Neural crest cell (in vitro differentiated cells): ENCODE measurements at regions not wholly inside any gene's neighbourhood (a gene's known extent, or its start where the extent isn't known, plus 50 kb on each side); places are given as distances from the start of the nearest gene placed in this dataset.
"Not testable (repeated sequence)": the region's sequence is repeated elsewhere in the genome, so short reads cannot be mapped to it uniquely, and the experiment has no call there.

Experiments used
- DNase-seq: peaks from one replicate; pipeline ENCODE4 v3.0.0; 2021; ENCODE audit warnings: low read depth, mixed read lengths, low spot score
- H3K27ac Mint-ChIP-seq: one replicate; pipeline ENCODE4 v1.8.0; 2021; ENCODE audit warnings: mild to moderate bottlenecking, mixed read lengths; ENCODE audit not compliant: unreplicated experiment
- H3K27me3 Mint-ChIP-seq: 2 replicates; pipeline ENCODE4 v1.8.0; 2021; ENCODE audit warnings: low read depth, mild to moderate bottlenecking, mixed read lengths
- H3K36me3 Mint-ChIP-seq: 2 replicates; pipeline ENCODE4 v1.8.0; 2021; ENCODE audit warnings: low read depth, mild to moderate bottlenecking, mixed read lengths
- H3K4me1 Mint-ChIP-seq: 2 replicates; pipeline ENCODE4 v1.8.0; 2021; ENCODE audit warnings: mixed read lengths
- H3K4me3 Mint-ChIP-seq: one replicate; pipeline ENCODE4 v1.8.0; 2021; ENCODE audit warnings: mild to moderate bottlenecking, mixed read lengths
- H3K9me3 Mint-ChIP-seq: 2 replicates; pipeline ENCODE4 v1.8.0; 2021; ENCODE audit warnings: mixed read lengths
- CTCF ChIP-seq: fragments of 200-600 bp; sonication (generic); conservative IDR thresholded peaks from 2 replicates; pipeline ENCODE4 v1.5.0; 2021; ENCODE audit warnings: antibody characterized with exemption, mild to moderate bottlenecking

- no peak for DNase-seq
- no peaks in the 10 kb centered on the region for H3K27me3 Mint-ChIP-seq
- H3K9me3 Mint-ChIP-seq: peaks cover 21% of the 10 kb centered on the region
- no peaks in the 10 kb centered on the region for H3K4me1 Mint-ChIP-seq
- peaks cover 5% of the 10 kb centered on the region for H3K36me3 Mint-ChIP-seq
- H3K27ac Mint-ChIP-seq: no peak overlapping the region
- no peak overlapping the region for H3K4me3 Mint-ChIP-seq
- TF ChIP-seq CTCF: peak; percentile 31
These were observed 438.4 kb upstream of the ADGRB3 start for GRCh38 chr6:68196645-68197044.

GRCh38 chr6:68195753-68196152 is 439.3 kb upstream of the ADGRB3 start:
- H3K9me3 Mint-ChIP-seq: peaks cover 19% of the 10 kb centered on the region

DNA sequence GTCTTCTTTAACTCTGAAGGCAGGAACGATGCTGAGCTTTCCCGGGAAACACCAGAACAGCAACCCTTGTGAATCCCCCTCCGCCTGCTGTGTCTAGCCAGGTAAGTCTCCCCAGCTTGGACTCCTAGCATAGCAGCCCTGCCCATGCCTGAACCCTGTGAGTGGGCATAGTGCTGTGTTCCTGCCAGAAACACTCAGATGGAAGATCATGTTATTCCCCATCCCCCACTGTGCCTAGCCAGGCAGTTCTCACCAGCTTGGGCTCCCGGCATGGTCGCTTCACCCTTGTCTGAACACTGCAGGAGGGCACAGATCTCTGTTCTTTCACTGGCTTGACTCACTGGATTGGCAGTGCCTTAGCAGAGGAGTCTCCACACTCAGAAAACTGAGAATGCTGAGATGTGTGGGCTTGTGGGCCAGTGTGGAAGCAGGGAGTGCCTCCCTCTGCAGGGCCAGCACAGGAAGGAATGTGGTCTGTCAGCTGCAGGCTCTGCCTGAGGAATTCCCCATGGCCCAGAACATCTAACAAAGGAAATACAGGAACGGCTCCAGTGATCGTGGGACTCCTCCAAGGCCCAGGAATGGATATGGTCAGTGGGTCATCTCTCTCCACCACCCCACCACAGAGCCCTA is 440.1 kb upstream of the ADGRB3 start:
- DNase-seq: no peak
- Mint-ChIP-seq H3K9me3 (peaks cover 18% of the 10 kb centered on the region), H3K27me3 (no peaks in the 10 kb centered on the region), H3K27ac (no peak overlapping the region), H3K4me1 (no peaks in the 10 kb centered on the region), H3K4me3 (no peak overlapping the region), H3K36me3 (peaks cover 5% of the 10 kb centered on the region)
- no peak for TF ChIP-seq CTCF

More at GRCh38 chr6:68195753-68196152, 439.3 kb upstream of the ADGRB3 start:
- H3K36me3 Mint-ChIP-seq, H3K4me3 Mint-ChIP-seq, H3K4me1 Mint-ChIP-seq, H3K27me3 Mint-ChIP-seq, H3K27ac Mint-ChIP-seq, DNase-seq: not testable (repeated sequence)

- no peak overlapping the region for H3K27ac Mint-ChIP-seq
- peaks cover 5% of the 10 kb centered on the region for H3K36me3 Mint-ChIP-seq
- H3K9me3 Mint-ChIP-seq: peaks cover 7% of the 10 kb centered on the region
- no peaks in the 10 kb centered on the region for H3K27me3 Mint-ChIP-seq
- no peak for TF ChIP-seq CTCF
- no peaks in the 10 kb centered on the region for H3K4me1 Mint-ChIP-seq
- no peak for DNase-seq
- H3K4me3 Mint-ChIP-seq: no peak overlapping the region
These were observed 442.1 kb upstream of the ADGRB3 start for GRCh38 chr6:68192988-68193387.

DNA sequence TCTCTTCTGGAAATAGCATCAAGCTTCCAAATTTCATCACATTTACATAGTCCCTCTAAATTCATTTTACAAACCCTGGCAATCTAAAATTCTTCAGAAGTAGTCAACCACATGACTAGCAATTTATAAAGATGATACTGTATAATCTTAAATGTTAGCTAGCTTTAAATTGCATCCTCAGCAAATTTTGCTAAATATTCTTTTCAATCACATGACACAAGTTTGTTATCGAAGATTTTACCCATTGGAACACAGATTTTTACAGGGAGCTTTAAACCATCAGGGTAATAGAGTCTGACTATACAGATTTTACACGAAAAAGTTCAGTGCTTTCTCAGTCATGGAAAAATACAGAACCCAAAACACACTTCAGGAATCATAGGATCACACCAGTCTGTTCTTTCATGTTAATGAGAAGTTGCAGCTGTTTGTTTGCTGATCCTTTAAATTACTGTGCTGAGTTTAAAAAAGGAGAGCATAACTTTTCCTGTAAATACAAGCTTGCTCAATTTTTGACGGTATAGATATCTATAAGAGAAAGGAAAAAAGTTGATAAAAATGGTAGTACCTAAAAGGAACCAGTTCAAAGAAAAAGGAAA is 445.8 kb upstream of the ADGRB3 start:
- DNase-seq: no peak
- no peaks in the 10 kb centered on the region for H3K4me1 Mint-ChIP-seq
- H3K9me3 Mint-ChIP-seq: no peaks in the 10 kb centered on the region
- no peak overlapping the region for H3K4me3 Mint-ChIP-seq
- H3K27me3 Mint-ChIP-seq: no peaks in the 10 kb centered on the region
- H3K36me3 Mint-ChIP-seq: no peaks in the 10 kb centered on the region
- no peak for TF ChIP-seq CTCF
- H3K27ac Mint-ChIP-seq: no peak overlapping the region

GRCh38 chr6:68186870-68187269 is 448.2 kb upstream of the ADGRB3 start:
- no peak for TF ChIP-seq CTCF
- no peak overlapping the region for H3K27ac Mint-ChIP-seq
- H3K4me3 Mint-ChIP-seq: no peak overlapping the region
- H3K4me1 Mint-ChIP-seq: peaks cover 13% of the 10 kb centered on the region
- H3K36me3 Mint-ChIP-seq: no peaks in the 10 kb centered on the region
- no peaks in the 10 kb centered on the region for H3K27me3 Mint-ChIP-seq
- no peaks in the 10 kb centered on the region for H3K9me3 Mint-ChIP-seq
- no peak for DNase-seq
